ENCODE measurements at regions not wholly inside any gene's neighbourhood (a gene's known extent, or its start where the extent isn't known, plus 50 kb on each side); places are given as distances from the start of the nearest gene placed in this dataset.

- intact Hi-C loops (cut with micrococcal nuclease; ENCODE audit: unreplicated experiment): no loop called here
These were observed 122.2 kb upstream of the IGF1 start for GRCh38 chr12:102602521-102602920.

GRCh38 chr12:102601621-102602020, 121.3 kb upstream of the IGF1 start:
- ChIA-PET POLR2A (no interaction called here), CTCF (no interaction called here)
- intact Hi-C loops (cut with micrococcal nuclease; ENCODE audit: unreplicated experiment): no loop called here
- ATAC-seq: no peak
- no peak for DNase-seq (ENCODE audit: low read depth, low spot score)
- no peak for TF ChIP-seq TCF7L2 (IDR thresholded peaks at IDR 0.05; ENCODE audit: low read depth, low read length)
- no peak for TF ChIP-seq POLR2AphosphoS5 (IDR thresholded peaks at IDR 0.05; ENCODE audit: low read depth, low read length)
- no peak for TF ChIP-seq CTCF (IDR thresholded peaks at IDR 0.05)
- no peak for TF ChIP-seq REST (IDR thresholded peaks at IDR 0.05; ENCODE audit: insufficient read depth in 1 of 2, low read depth in 2 of 2, low read length in 1 of 2)
- no peak for TF ChIP-seq SIN3A (IDR thresholded peaks at IDR 0.05; ENCODE audit: borderline replicate concordance, insufficient read depth, low read depth, low read length)
- Histone ChIP-seq H3K36me3 (ENCODE audit: control insufficient read depth, insufficient read depth, low read length) (no peaks in the 10 kb centered on the region), H3K4me1 (ENCODE audit: control insufficient read depth, insufficient read depth, low read length) (no peaks in the 10 kb centered on the region), H3K27me3 (ENCODE audit: control insufficient read depth, insufficient read depth, low read length) (no peaks in the 10 kb centered on the region), H3K27ac (ENCODE audit: low read length) (no peak overlapping the region), H3K4me3 (ENCODE audit: low read depth in 2 of 2, low read length in 2 of 2) (no peak overlapping the region), H3K9me3 (ENCODE audit: control insufficient read depth, insufficient read depth, low read depth, low read length) (no peaks in the 10 kb centered on the region)
- in situ Hi-C loops (cut with HindIII; ENCODE audit: low pct_unique_long_range_greater_than_20kb, low sequenced_read_pairs): no loop called here
- no TSS peak for BruUV-seq (replicated peaks)

More at GRCh38 chr12:102602521-102602920, 122.2 kb upstream of the IGF1 start:
- Histone ChIP-seq H3K4me3 (ENCODE audit: low read depth in 2 of 2, low read length in 2 of 2) (no peak overlapping the region), H3K27ac (ENCODE audit: low read length) (no peak overlapping the region), H3K36me3 (ENCODE audit: control insufficient read depth, insufficient read depth, low read length) (no peaks in the 10 kb centered on the region), H3K9me3 (ENCODE audit: control insufficient read depth, insufficient read depth, low read depth, low read length) (no peaks in the 10 kb centered on the region), H3K27me3 (ENCODE audit: control insufficient read depth, insufficient read depth, low read length) (no peaks in the 10 kb centered on the region), H3K4me1 (ENCODE audit: control insufficient read depth, insufficient read depth, low read length) (no peaks in the 10 kb centered on the region)
- ChIA-PET CTCF (no interaction called here), POLR2A (no interaction called here)
- TF ChIP-seq SIN3A (IDR thresholded peaks at IDR 0.05; ENCODE audit: borderline replicate concordance, insufficient read depth, low read depth, low read length): no peak
- no peak for TF ChIP-seq POLR2AphosphoS5 (IDR thresholded peaks at IDR 0.05; ENCODE audit: low read depth, low read length)
- no peak for TF ChIP-seq CTCF (IDR thresholded peaks at IDR 0.05)
- no peak for TF ChIP-seq REST (IDR thresholded peaks at IDR 0.05; ENCODE audit: insufficient read depth in 1 of 2, low read depth in 2 of 2, low read length in 1 of 2)
- TF ChIP-seq TCF7L2 (IDR thresholded peaks at IDR 0.05; ENCODE audit: low read depth, low read length): no peak
- DNase-seq (ENCODE audit: low read depth, low spot score): no peak
- in situ Hi-C loops (cut with HindIII; ENCODE audit: low pct_unique_long_range_greater_than_20kb, low sequenced_read_pairs): no loop called here
- no TSS peak for BruUV-seq (replicated peaks)
- ATAC-seq: no peak
